ENCODE measurements at regions not wholly inside any gene's neighbourhood (a gene's known extent, or its start where the extent isn't known, plus 50 kb on each side); places are given as distances from the start of the nearest gene placed in this dataset.

- no peak for TF ChIP-seq EZH2 (IDR thresholded peaks at IDR 0.05; ENCODE audit: borderline replicate concordance, low read length)
- TF ChIP-seq, protein P1, sequence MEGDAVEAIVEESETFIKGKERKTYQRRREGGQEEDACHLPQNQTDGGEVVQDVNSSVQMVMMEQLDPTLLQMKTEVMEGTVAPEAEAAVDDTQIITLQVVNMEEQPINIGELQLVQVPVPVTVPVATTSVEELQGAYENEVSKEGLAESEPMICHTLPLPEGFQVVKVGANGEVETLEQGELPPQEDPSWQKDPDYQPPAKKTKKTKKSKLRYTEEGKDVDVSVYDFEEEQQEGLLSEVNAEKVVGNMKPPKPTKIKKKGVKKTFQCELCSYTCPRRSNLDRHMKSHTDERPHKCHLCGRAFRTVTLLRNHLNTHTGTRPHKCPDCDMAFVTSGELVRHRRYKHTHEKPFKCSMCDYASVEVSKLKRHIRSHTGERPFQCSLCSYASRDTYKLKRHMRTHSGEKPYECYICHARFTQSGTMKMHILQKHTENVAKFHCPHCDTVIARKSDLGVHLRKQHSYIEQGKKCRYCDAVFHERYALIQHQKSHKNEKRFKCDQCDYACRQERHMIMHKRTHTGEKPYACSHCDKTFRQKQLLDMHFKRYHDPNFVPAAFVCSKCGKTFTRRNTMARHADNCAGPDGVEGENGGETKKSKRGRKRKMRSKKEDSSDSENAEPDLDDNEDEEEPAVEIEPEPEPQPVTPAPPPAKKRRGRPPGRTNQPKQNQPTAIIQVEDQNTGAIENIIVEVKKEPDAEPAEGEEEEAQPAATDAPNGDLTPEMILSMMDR (IDR thresholded peaks at IDR 0.05; ENCODE audit: low read length) = no peak
Measured at GRCh38 chr10:110416776-110417711, 80.7 kb upstream of the DUSP5 start.

Data from OCI-LY1 (cell line).